H1 (cell line): ENCODE measurements at regions not wholly inside any gene's neighbourhood (a gene's known extent, or its start where the extent isn't known, plus 50 kb on each side); places are given as distances from the start of the nearest gene placed in this dataset.

Experiments used
- CTCF ChIA-PET: fragments of 300-600 bp; sonication (Branson Sonifier 250); formaldehyde crosslinking; loops from one replicate; lab custom pipeline; 2021; ENCODE audit not compliant: partially characterized antibody; lab: Charles Lee
- POLR2A ChIA-PET: fragments of 300-600 bp; sonication (Branson Sonifier 250); formaldehyde crosslinking; loops from one replicate; lab custom pipeline; 2021; ENCODE audit warnings: inconsistent platforms; ENCODE audit not compliant: partially characterized antibody; lab: Charles Lee
- DNase-seq, 2 experiments: peaks; one replicate each; pipeline versions ENCODE4 v3.0.0 to v3.0.0-alpha.2; 2010 to 2022; ENCODE audit warnings: low spot score in 2 of 2, low read depth in 1 of 2, mixed read lengths in 1 of 2
- FAIRE-seq: peaks from 2 replicates; lab custom pipeline; 2011; peaks lifted over from hg19 to GRCh38; lab: Jason Lieb, UNC
- H2AFZ ChIP-seq: 2 replicates; pipeline ENCODE4 v1.8.1; 2012; ENCODE audit warnings: low read length, inconsistent platforms
- H2AK5ac ChIP-seq: 2 replicates; pipeline ENCODE4 v1.6.1; 2013; ENCODE audit warnings: low read depth, low read length
- H2BK120ac ChIP-seq: replicated peaks from 2 replicates; pipeline ENCODE3; 2013; ENCODE audit warnings: low read depth, low read length, inconsistent platforms
- H2BK12ac ChIP-seq: 2 replicates; pipeline ENCODE4 v1.6.1; 2013; ENCODE audit warnings: low read depth, low read length
- H2BK15ac ChIP-seq: 2 replicates; pipeline ENCODE4 v1.6.1; 2013; ENCODE audit warnings: low read length
- H2BK20ac ChIP-seq: 2 replicates; pipeline ENCODE4 v1.6.1; 2013; ENCODE audit warnings: low read length
- H2BK5ac ChIP-seq: 2 replicates; pipeline ENCODE4 v1.6.1; 2013; ENCODE audit warnings: low read depth, low read length
- H3K14ac ChIP-seq: 2 replicates; pipeline ENCODE4 v1.6.1; 2013; ENCODE audit warnings: inconsistent platforms; ENCODE audit not compliant: insufficient read length
- H3K18ac ChIP-seq: 2 replicates; pipeline ENCODE4 v1.6.1; 2013; ENCODE audit warnings: low read length; ENCODE audit errors: extremely low read depth
- H3K23ac ChIP-seq: 2 replicates; pipeline ENCODE4 v1.6.1; 2013; ENCODE audit warnings: inconsistent platforms; ENCODE audit not compliant: insufficient read length
- H3K23me2 ChIP-seq: 2 replicates; pipeline ENCODE4 v1.6.1; 2013; ENCODE audit warnings: low read depth, low read length
- H3K27ac ChIP-seq: 2 replicates; pipeline ENCODE4 v1.6.1; 2011; ENCODE audit warnings: low read depth, low read length, inconsistent platforms
- H3K27me3 ChIP-seq, 4 experiments: replicated peaks in 1 of 4; 1 replicate in 1 of 4; 2 replicates in 3 of 4; pipeline versions ENCODE4 v1.6.1 to v1.8.1; 2011 to 2013; ENCODE audit warnings: low read length in 3 of 4, mild to moderate bottlenecking in 3 of 4, inconsistent platforms in 2 of 4, mixed read lengths in 2 of 4, moderate library complexity in 1 of 4; ENCODE audit not compliant: control insufficient read depth in 3 of 4, insufficient read depth in 3 of 4; ENCODE audit errors: extremely low read depth in 1 of 4
- H3K36me3 ChIP-seq, 4 experiments: 2 replicates each; pipeline versions ENCODE4 v1.6.1 to v1.8.1; 2011 to 2013; ENCODE audit warnings: mild to moderate bottlenecking in 4 of 4, low read length in 3 of 4, moderate library complexity in 2 of 4, control low read depth in 1 of 4, inconsistent platforms in 1 of 4; ENCODE audit not compliant: insufficient read depth in 4 of 4, control insufficient read depth in 2 of 4
- H3K4ac ChIP-seq: replicated peaks from 2 replicates; pipeline ENCODE3; 2013; ENCODE audit warnings: low read length, low read depth, mixed read lengths, inconsistent platforms; ENCODE audit not compliant: insufficient read length
- H3K4me1 ChIP-seq, 4 experiments: replicated peaks in 1 of 4; 1 replicate in 1 of 4; 2 replicates in 3 of 4; pipeline versions ENCODE4 v1.6.1 to v1.8.1; 2011 to 2013; ENCODE audit warnings: low read length in 3 of 4, inconsistent platforms in 2 of 4, mixed read lengths in 1 of 4; ENCODE audit not compliant: insufficient read depth in 4 of 4, control insufficient read depth in 3 of 4
- H3K4me2 ChIP-seq, 2 experiments: 2 replicates each; pipeline versions ENCODE4 v1.6.1 to v1.8.1; 2011 to 2013; ENCODE audit warnings: low read depth in 2 of 2, low read length in 2 of 2, control low read depth in 1 of 2, inconsistent platforms in 1 of 2, mild to moderate bottlenecking in 1 of 2; ENCODE audit not compliant: insufficient read depth in 1 of 2
- H3K4me3 ChIP-seq, 4 experiments: fragments of 200-600, 300-600 bp in 1 of 4; sonication (generic), shearing (Covaris generic), sonication (Bioruptor Twin) in 1 of 4; 2 replicates each; pipeline versions ENCODE4 v1.5.1 to v1.8.1; 2011 to 2016; ENCODE audit warnings: low read length in 4 of 4, low read depth in 3 of 4, control low read depth in 2 of 4, inconsistent platforms in 2 of 4, mild to moderate bottlenecking in 2 of 4, mixed read lengths in 1 of 4, moderate library complexity in 1 of 4; ENCODE audit not compliant: insufficient read depth in 2 of 4; ENCODE audit errors: extremely low read depth in 1 of 4
- H3K56ac ChIP-seq: replicated peaks from 2 replicates; pipeline ENCODE3; 2013; ENCODE audit warnings: low read depth, mild to moderate bottlenecking, mixed read lengths, low read length, inconsistent platforms; ENCODE audit not compliant: insufficient read length
- H3K79me1 ChIP-seq: 2 replicates; pipeline ENCODE4 v1.6.1; 2013; ENCODE audit warnings: low read depth, low read length, control low read depth
- H3K79me2 ChIP-seq, 2 experiments: 2 replicates each; pipeline versions ENCODE4 v1.6.1 to v1.8.1; 2012 to 2013; ENCODE audit warnings: low read length in 2 of 2, mild to moderate bottlenecking in 2 of 2, inconsistent platforms in 1 of 2; ENCODE audit not compliant: insufficient read depth in 2 of 2, control insufficient read depth in 1 of 2
- H3K9ac ChIP-seq, 4 experiments: replicated peaks in 1 of 4; 1 replicate in 1 of 4; 2 replicates in 3 of 4; pipeline versions ENCODE4 v1.6.1 to v1.8.1; 2011 to 2013; ENCODE audit warnings: low read depth in 3 of 4, low read length in 3 of 4, control low read depth in 2 of 4, mild to moderate bottlenecking in 2 of 4, moderate library complexity in 2 of 4, inconsistent platforms in 1 of 4; ENCODE audit errors: extremely low read depth in 1 of 4
- H3K9me3 ChIP-seq, 2 experiments: 2 replicates each; pipeline versions ENCODE4 v1.6.1 to v1.8.1; 2012 to 2013; ENCODE audit warnings: mild to moderate bottlenecking in 2 of 2, moderate library complexity in 2 of 2, control low read depth in 1 of 2, inconsistent platforms in 1 of 2, low read depth in 1 of 2, low read length in 1 of 2, mixed read lengths in 1 of 2; ENCODE audit not compliant: insufficient read depth in 2 of 2
- H4K20me1 ChIP-seq, 2 experiments: replicated peaks in 1 of 2; 2 replicates each; pipeline versions ENCODE3 to v1.8.1; 2011 to 2013; ENCODE audit warnings: inconsistent platforms in 2 of 2, low read length in 2 of 2, mild to moderate bottlenecking in 1 of 2; ENCODE audit not compliant: insufficient read depth in 2 of 2, control insufficient read depth in 1 of 2
- H4K5ac ChIP-seq: 2 replicates; pipeline ENCODE4 v1.6.1; 2013; ENCODE audit warnings: low read length, low read depth, mixed read lengths, inconsistent platforms; ENCODE audit not compliant: insufficient read length
- H4K8ac ChIP-seq: 2 replicates; pipeline ENCODE4 v1.8.0; 2013; ENCODE audit warnings: mild to moderate bottlenecking, moderate library complexity, low read length, inconsistent platforms; ENCODE audit not compliant: insufficient read depth; ENCODE audit errors: extremely low read depth
- H4K91ac ChIP-seq: replicated peaks from 2 replicates; pipeline ENCODE3; 2013; ENCODE audit warnings: low read length, mixed read lengths, inconsistent platforms; ENCODE audit not compliant: insufficient read length
- ASH2L ChIP-seq: fragments of 200-600, 300-600 bp; sonication (generic); IDR thresholded peaks from one replicate; pipeline ENCODE4 v1.7.1; 2017; ENCODE audit warnings: low read length
- BACH1 ChIP-seq: IDR thresholded peaks from 2 replicates; pipeline ENCODE4 v1.6.1; 2012; ENCODE audit warnings: low read length, improper control_type of control experiment
- BRCA1 ChIP-seq: IDR thresholded peaks from 2 replicates; pipeline ENCODE4 v1.6.1; 2012; ENCODE audit warnings: low read depth, low read length, improper control_type of control experiment
- CEBPB ChIP-seq: IDR thresholded peaks from 2 replicates; pipeline ENCODE4 v1.6.1; 2012; ENCODE audit warnings: low read depth, low read length
- CHD1 ChIP-seq: IDR thresholded peaks from 2 replicates; pipeline ENCODE4 v1.6.1; 2012; ENCODE audit warnings: low read depth, low read length, improper control_type of control experiment
- EP300 ChIP-seq, 2 experiments: IDR thresholded peaks; 1 replicate in 1 of 2; 2 replicates in 1 of 2; pipeline ENCODE4 v1.6.1; 2011 to 2012; ENCODE audit warnings: low read depth in 2 of 2, low read length in 2 of 2, mild to moderate bottlenecking in 2 of 2, borderline replicate concordance in 1 of 2, inconsistent platforms in 1 of 2, moderate library complexity in 1 of 2
- EZH2 ChIP-seq: fragments of 200-600 bp; sonication (generic); IDR thresholded peaks from 2 replicates; pipeline ENCODE4 v1.7.1; 2012; ENCODE audit warnings: low read depth, mild to moderate bottlenecking, moderate library complexity, low read length, inconsistent platforms; ENCODE audit not compliant: severe bottlenecking
- HDAC2 ChIP-seq, 2 experiments: fragments of 300-600 bp in 1 of 2; sonication (generic) in 1 of 2; IDR thresholded peaks; 2 replicates each; pipeline ENCODE4 v1.6.1; 2011 to 2012; ENCODE audit warnings: low read depth in 2 of 2, low read length in 2 of 2, mild to moderate bottlenecking in 2 of 2, moderate library complexity in 2 of 2, borderline replicate concordance in 1 of 2, inconsistent platforms in 1 of 2
- KDM5A ChIP-seq: fragments of 200-600 bp; IDR thresholded peaks from 2 replicates; pipeline ENCODE4 v1.7.1; 2012; ENCODE audit warnings: mild to moderate bottlenecking, low read length, inconsistent platforms, mixed read lengths
- POU5F1 ChIP-seq: IDR thresholded peaks from 2 replicates; pipeline ENCODE4 v1.6.1; 2011; ENCODE audit warnings: low read depth, mild to moderate bottlenecking, low read length, moderate library complexity
- SAP30 ChIP-seq: fragments of 300-600 bp; sonication (generic); IDR thresholded peaks from 2 replicates; pipeline ENCODE4 v1.7.1; 2012; ENCODE audit warnings: low read length, moderate library complexity, mild to moderate bottlenecking, inconsistent platforms; ENCODE audit not compliant: insufficient read depth, insufficient replicate concordance
- SIN3A ChIP-seq, 2 experiments: IDR thresholded peaks in 1 of 2; conservative IDR thresholded peaks in 1 of 2; 2 replicates each; pipeline ENCODE4 v1.6.1; 2011 to 2012; ENCODE audit warnings: low read length in 2 of 2, improper control_type of control experiment in 1 of 2, low read depth in 1 of 2, mild to moderate bottlenecking in 1 of 2
- SP2 ChIP-seq: IDR thresholded peaks from 2 replicates; pipeline ENCODE4 v1.6.1; 2012; ENCODE audit warnings: mild to moderate bottlenecking, low read length, inconsistent platforms
- TAF1 ChIP-seq: IDR thresholded peaks from 2 replicates; pipeline ENCODE4 v1.6.1; 2011; ENCODE audit warnings: mild to moderate bottlenecking, low read depth, low read length
- ZNF274 ChIP-seq: IDR thresholded peaks from 2 replicates; pipeline ENCODE4 v1.7.0; 2012; ENCODE audit warnings: low read length, borderline replicate concordance; ENCODE audit errors: extremely low read depth
- WGBS, 2 experiments: shearing (Covaris generic) in 1 of 2; methylation state at CpG; one replicate each; pipeline versions ENCODE4 v1.1.6 to v1.1.7; 2013 to 2015; ENCODE audit warnings: low lambda C conversion rate in 2 of 2, mixed read lengths in 2 of 2, inconsistent platforms in 1 of 2, low coverage in 1 of 2, missing lambda C conversion rate in 1 of 2; ENCODE audit not compliant: insufficient replicate concordance in 2 of 2, insufficient coverage in 1 of 2, insufficient read length in 1 of 2; ENCODE audit errors: extremely low coverage in 1 of 2, missing lambda C conversion rate in 1 of 2; 5-methylcytosine and 5-hydroxymethylcytosine counted together

DNA sequence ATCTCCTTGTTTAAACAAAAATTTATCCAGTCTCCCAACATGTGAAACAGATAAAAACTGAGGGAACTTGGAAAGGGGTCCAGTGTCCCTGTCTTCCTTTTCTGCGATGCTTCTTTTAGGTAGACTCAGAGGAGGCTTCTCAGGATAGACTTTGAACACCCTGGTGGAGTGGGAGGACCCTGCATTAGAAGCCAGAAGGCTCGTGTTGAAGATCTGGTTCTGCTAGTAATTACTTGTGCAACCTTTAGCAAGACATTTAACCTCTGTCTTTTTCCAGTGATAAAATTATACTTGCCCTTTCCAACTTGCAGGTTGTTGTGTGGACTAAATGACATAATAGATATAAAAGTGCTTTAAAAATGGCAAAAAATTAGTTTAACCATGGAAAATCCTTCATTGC lies 67.1 kb upstream of the PREP start:
- 94% methylated on average over 2 of the region's 2 CpGs; no CpG with 5 or more reads in 1 of the 2 experiments for WGBS, 2 experiments
- no peak overlapping the region for H2AFZ ChIP-seq
- no peak for TF ChIP-seq ASH2L
- TF ChIP-seq SIN3A (conservative IDR thresholded peaks at IDR 0.05 in 1 of 2, IDR thresholded peaks at IDR 0.05 in 1 of 2; ENCODE audit: low read depth in 1 of 2, low read length in 2 of 2) = no peak
- no peak for TF ChIP-seq TAF1
- TF ChIP-seq EP300 (IDR thresholded peaks at IDR 0.05; ENCODE audit: borderline replicate concordance in 1 of 2, low read depth in 2 of 2, low read length in 2 of 2) = no peak
- TF ChIP-seq POU5F1 = no peak
- TF ChIP-seq KDM5A = no peak
- no peak for TF ChIP-seq BRCA1
- no peak for TF ChIP-seq HDAC2 (IDR thresholded peaks at IDR 0.05; ENCODE audit: borderline replicate concordance in 1 of 2, low read depth in 2 of 2, low read length in 2 of 2)
- no peak for TF ChIP-seq CEBPB
- no peak for TF ChIP-seq CHD1
- no peak for TF ChIP-seq SP2
- no peak for TF ChIP-seq BACH1
- TF ChIP-seq SAP30 = no peak
- TF ChIP-seq EZH2 = no peak
- no peak for TF ChIP-seq ZNF274

More for the DNA sequence above, 67.1 kb upstream of the PREP start:
- Histone ChIP-seq H3K23ac (no peak overlapping the region), H3K4me2 (no peak overlapping the region), H3K4me1 (peaks cover 0 to 6% (median 2%) of the 10 kb centered on the region in 4 experiments; a peak in 4 of 7 replicates), H2BK15ac (no peak overlapping the region), H3K4me3 (no peak overlapping the region), H4K5ac (no peak overlapping the region), H3K18ac (no peak overlapping the region), H2BK12ac (no peak overlapping the region), H4K8ac (no peak overlapping the region), H3K36me3 (no peaks in the 10 kb centered on the region), H2BK120ac (no peak overlapping the region), H3K23me2 (no peaks in the 10 kb centered on the region), H2BK20ac (no peak overlapping the region), H3K4ac (no peak overlapping the region), H3K14ac (no peak overlapping the region), H4K20me1 (no peaks in the 10 kb centered on the region), H3K9ac (no peak overlapping the region), H4K91ac (no peak overlapping the region), H3K27ac (no peak overlapping the region), H2BK5ac (no peak overlapping the region), H2AK5ac (no peak overlapping the region), H3K56ac (no peak overlapping the region), H3K79me1 (no peaks in the 10 kb centered on the region), H3K9me3 (peaks cover 4 to 6% of the 10 kb centered on the region in 2 experiments; a peak in 1 of 4 replicates), H3K79me2 (no peaks in the 10 kb centered on the region), H3K27me3 (peaks cover 0 to 1% (median 0%) of the 10 kb centered on the region in 4 experiments; a peak in 1 of 7 replicates)
- DNase-seq (no peak), FAIRE-seq (no peak)
- POLR2A ChIA-PET = no interaction called here
- CTCF ChIA-PET = no interaction called here
